ENCODE measurements at regions not wholly inside any gene's neighbourhood (a gene's known extent, or its start where the extent isn't known, plus 50 kb on each side); places are given as distances from the start of the nearest gene placed in this dataset.

DNA sequence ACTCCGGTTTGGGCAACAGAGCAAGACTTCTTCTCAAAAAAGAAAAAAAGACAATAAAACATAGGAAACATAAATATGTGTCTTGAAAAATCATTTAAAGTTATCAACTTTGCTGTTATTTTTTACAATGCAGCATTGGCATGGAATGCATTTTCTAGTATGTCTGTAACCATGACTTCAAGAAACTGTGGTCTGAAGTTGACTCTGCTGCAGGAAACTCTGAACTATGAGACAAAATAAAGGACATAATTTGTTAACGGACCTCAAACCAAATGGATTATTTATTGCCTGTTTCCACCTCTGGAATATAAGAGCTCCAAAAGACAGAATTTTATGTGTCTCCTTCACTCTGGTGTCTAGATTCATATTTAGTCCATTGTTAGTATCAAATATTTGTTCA, 79.1 kb downstream of the TRIB2 start:
- TF ChIP-seq POLR2AphosphoS5 (IDR thresholded peaks at IDR 0.05; ENCODE audit: low read depth, low read length): no peak
- no peak for TF ChIP-seq POLR2A (IDR thresholded peaks at IDR 0.05; ENCODE audit: low read depth, low read length)
- no peak for TF ChIP-seq TAF1 (IDR thresholded peaks at IDR 0.05; ENCODE audit: low read depth, low read length)
